ENCODE measurements at regions not wholly inside any gene's neighbourhood (a gene's known extent, or its start where the extent isn't known, plus 50 kb on each side); places are given as distances from the start of the nearest gene placed in this dataset.

- TF ChIP-seq CTCF (IDR thresholded peaks at IDR 0.05) (no peak), POLR2A (IDR thresholded peaks at IDR 0.05) (no peak), POLR2AphosphoS5 (IDR thresholded peaks at IDR 0.05) (no peak)
These were observed 421.8 kb upstream of the MEX3C start for GRCh38 chr18:51619283-51619682.
